Mesenchymal stem cell (in vitro differentiated cells and primary cell): ENCODE measurements at regions not wholly inside any gene's neighbourhood (a gene's known extent, or its start where the extent isn't known, plus 50 kb on each side); places are given as distances from the start of the nearest gene placed in this dataset.

ENCODE experiments used
- DNase-seq: peaks from one replicate; pipeline ENCODE4 v3.0.0-alpha.2; 2013
- H2AFZ ChIP-seq: one replicate; pipeline ENCODE4 v1.6.1; 2013; ENCODE audit warnings: low read depth, mild to moderate bottlenecking, control low read depth, inconsistent platforms, low read length, moderate library complexity
- H2AK5ac ChIP-seq: 2 replicates; pipeline ENCODE4 v1.6.1; 2013; ENCODE audit warnings: low read length, moderate library complexity, mild to moderate bottlenecking, inconsistent platforms; ENCODE audit not compliant: severe bottlenecking
- H2BK120ac ChIP-seq: one replicate; pipeline ENCODE4 v1.6.1; 2013; ENCODE audit warnings: low read depth, mild to moderate bottlenecking, inconsistent platforms, low read length, moderate library complexity
- H2BK12ac ChIP-seq, 2 experiments: one replicate each; pipeline ENCODE4 v1.6.1; 2013; ENCODE audit warnings: inconsistent platforms in 2 of 2, low read length in 2 of 2, mild to moderate bottlenecking in 2 of 2, moderate library complexity in 2 of 2, control low read depth in 1 of 2
- H2BK15ac ChIP-seq: one replicate; pipeline ENCODE4 v1.6.1; 2013; ENCODE audit warnings: mild to moderate bottlenecking, low read depth, inconsistent platforms; ENCODE audit not compliant: poor library complexity, severe bottlenecking
- H2BK5ac ChIP-seq: 2 replicates; pipeline ENCODE4 v1.6.1; 2013; ENCODE audit warnings: low read depth, mild to moderate bottlenecking, low read length, control low read depth, inconsistent platforms; ENCODE audit not compliant: poor library complexity, severe bottlenecking
- H3K14ac ChIP-seq, 2 experiments: one replicate each; pipeline ENCODE4 v1.6.1; 2013; ENCODE audit warnings: inconsistent platforms in 2 of 2, low read length in 2 of 2, control low read depth in 1 of 2, mild to moderate bottlenecking in 1 of 2, moderate library complexity in 1 of 2
- H3K18ac ChIP-seq, 2 experiments: one replicate each; pipeline ENCODE4 v1.6.1; 2013; ENCODE audit warnings: inconsistent platforms in 2 of 2, low read length in 2 of 2, control low read depth in 1 of 2, low read depth in 1 of 2, mild to moderate bottlenecking in 1 of 2
- H3K23ac ChIP-seq, 2 experiments: one replicate each; pipeline ENCODE4 v1.6.1; 2013; ENCODE audit warnings: inconsistent platforms in 2 of 2, low read length in 2 of 2, mild to moderate bottlenecking in 2 of 2, moderate library complexity in 2 of 2, control low read depth in 1 of 2
- H3K27ac ChIP-seq: 2 replicates; pipeline ENCODE4 v1.5.1; 2013; ENCODE audit warnings: mild to moderate bottlenecking, moderate library complexity, low read length, control low read depth, inconsistent platforms; ENCODE audit not compliant: poor library complexity, severe bottlenecking
- H3K27me3 ChIP-seq, 2 experiments: 2 replicates each; pipeline versions ENCODE4 v1.6.1 to v1.7.0; 2013; ENCODE audit warnings: low read length in 2 of 2, mild to moderate bottlenecking in 2 of 2, moderate library complexity in 2 of 2, control low read depth in 1 of 2, inconsistent platforms in 1 of 2; ENCODE audit not compliant: control insufficient read depth in 1 of 2, insufficient read depth in 1 of 2
- H3K36me3 ChIP-seq, 2 experiments: 2 replicates each; pipeline versions ENCODE4 v1.6.1 to v1.7.0; 2013; ENCODE audit warnings: low read length in 2 of 2, control low read depth in 1 of 2, inconsistent platforms in 1 of 2, low read depth in 1 of 2, mild to moderate bottlenecking in 1 of 2; ENCODE audit not compliant: insufficient read depth in 2 of 2, control insufficient read depth in 1 of 2
- H3K4ac ChIP-seq, 2 experiments: one replicate each; pipeline ENCODE4 v1.6.1; 2013; ENCODE audit warnings: inconsistent platforms in 2 of 2, low read length in 2 of 2, mild to moderate bottlenecking in 2 of 2, moderate library complexity in 2 of 2, control low read depth in 1 of 2, low read depth in 1 of 2
- H3K4me1 ChIP-seq: 2 replicates; pipeline ENCODE4 v1.6.1; 2013; ENCODE audit warnings: low read depth, low read length, control low read depth; ENCODE audit not compliant: control insufficient read depth, insufficient read depth
- H3K4me2 ChIP-seq: 2 replicates; pipeline ENCODE4 v1.6.1; 2013; ENCODE audit warnings: low read length, mild to moderate bottlenecking, inconsistent platforms; ENCODE audit not compliant: poor library complexity, severe bottlenecking
- H3K4me3 ChIP-seq, 2 experiments: 2 replicates each; pipeline versions ENCODE4 v1.5.1 to v1.7.0; 2013; ENCODE audit warnings: low read length in 2 of 2, mild to moderate bottlenecking in 2 of 2, control low read depth in 1 of 2, low read depth in 1 of 2; ENCODE audit not compliant: insufficient read depth in 1 of 2
- H3K79me1 ChIP-seq: replicated peaks from 2 replicates; pipeline ENCODE4 v1.6.1; 2013; ENCODE audit warnings: mild to moderate bottlenecking, control low read depth, low read length, inconsistent platforms; ENCODE audit not compliant: poor library complexity, severe bottlenecking
- H3K9ac ChIP-seq: 2 replicates; pipeline ENCODE4 v1.7.0; 2013; ENCODE audit warnings: mild to moderate bottlenecking, low read length, moderate library complexity
- H3K9me3 ChIP-seq: 2 replicates; pipeline ENCODE4 v1.7.0; 2013; ENCODE audit warnings: mild to moderate bottlenecking, low read length; ENCODE audit not compliant: control insufficient read depth
- H4K8ac ChIP-seq: one replicate; pipeline ENCODE4 v1.6.1; 2013; ENCODE audit warnings: inconsistent platforms, mild to moderate bottlenecking, low read length, moderate library complexity
- H4K91ac ChIP-seq: one replicate; pipeline ENCODE4 v1.6.1; 2013; ENCODE audit warnings: mild to moderate bottlenecking, low read length, inconsistent platforms
- WGBS: methylation state at CpG from one replicate; pipeline ENCODE4 v1.1.7; 2013; ENCODE audit warnings: mixed read lengths; 5-methylcytosine and 5-hydroxymethylcytosine counted together

GRCh38 chr3:3346556-3346955 is 167.1 kb upstream of the CRBN start:
- WGBS: 40% methylated on average over 1 of the region's 2 CpGs
- Histone ChIP-seq H2BK5ac (no peak overlapping the region), H2BK12ac (no peak overlapping the region), H3K4me1 (no peaks in the 10 kb centered on the region), H3K27ac (no peak overlapping the region), H3K4me2 (no peak overlapping the region), H2AK5ac (no peak overlapping the region), H3K4me3 (no peak overlapping the region), H3K23ac (no peak overlapping the region), H3K79me1 (no peaks in the 10 kb centered on the region), H3K9ac (no peak overlapping the region), H2BK120ac (no peak overlapping the region), H3K18ac (no peak overlapping the region), H3K27me3 (no peaks in the 10 kb centered on the region), H3K14ac (no peak overlapping the region), H3K9me3 (peaks cover 33% of the 10 kb centered on the region), H2BK15ac (no peak overlapping the region), H4K91ac (no peak overlapping the region), H3K4ac (no peak overlapping the region), H2AFZ (no peak overlapping the region), H4K8ac (no peak overlapping the region), H3K36me3 (no peaks in the 10 kb centered on the region)
- no peak for DNase-seq

- Histone ChIP-seq H3K14ac (no peak overlapping the region), H3K4me1 (no peaks in the 10 kb centered on the region), H3K4me2 (no peak overlapping the region), H3K4ac (no peak overlapping the region), H4K91ac (no peak overlapping the region), H4K8ac (no peak overlapping the region), H3K79me1 (no peaks in the 10 kb centered on the region), H3K4me3 (no peak overlapping the region), H2AK5ac (no peak overlapping the region), H2BK5ac (no peak overlapping the region), H2AFZ (no peak overlapping the region), H3K18ac (no peak overlapping the region), H2BK120ac (no peak overlapping the region), H3K23ac (no peak overlapping the region), H3K27me3 (no peaks in the 10 kb centered on the region), H3K36me3 (no peaks in the 10 kb centered on the region), H2BK15ac (no peak overlapping the region), H3K9ac (no peak overlapping the region), H3K27ac (no peak overlapping the region), H3K9me3 (peaks cover 33% of the 10 kb centered on the region), H2BK12ac (no peak overlapping the region)
- no peak for DNase-seq
- WGBS: 22% methylated on average over 1 of the region's 2 CpGs
Measured at GRCh38 chr3:3342141-3342540, 162.7 kb upstream of the CRBN start.

GRCh38 chr3:3340965-3341895 is 161.7 kb upstream of the CRBN start:
- no peak overlapping the region for H2BK120ac ChIP-seq
- H4K8ac ChIP-seq: no peak overlapping the region
- no peak overlapping the region for H3K9ac ChIP-seq
- H3K4me2 ChIP-seq: no peak overlapping the region
- H3K14ac ChIP-seq: no peak overlapping the region
- DNase-seq: no peak
- H3K27me3 ChIP-seq: no peaks in the 10 kb centered on the region
- H2AK5ac ChIP-seq: no peak overlapping the region
- no peaks in the 10 kb centered on the region for H3K4me1 ChIP-seq
- H2BK5ac ChIP-seq: no peak overlapping the region
- H3K18ac ChIP-seq: no peak overlapping the region
- no peak overlapping the region for H3K23ac ChIP-seq
- 68% methylated on average over 4 of the region's 6 CpGs for WGBS
- H3K79me1 ChIP-seq: no peaks in the 10 kb centered on the region
- no peaks in the 10 kb centered on the region for H3K36me3 ChIP-seq
- H3K4ac ChIP-seq: no peak overlapping the region
- no peak overlapping the region for H2AFZ ChIP-seq
- H4K91ac ChIP-seq: no peak overlapping the region
- H2BK15ac ChIP-seq: no peak overlapping the region
- no peak overlapping the region for H2BK12ac ChIP-seq
- H3K4me3 ChIP-seq: no peak overlapping the region
- peaks cover 33% of the 10 kb centered on the region for H3K9me3 ChIP-seq
- no peak overlapping the region for H3K27ac ChIP-seq

GRCh38 chr3:3340526-3340925 is 161.0 kb upstream of the CRBN start:
- H2AK5ac ChIP-seq: no peak overlapping the region
- H2BK120ac ChIP-seq: no peak overlapping the region
- H3K79me1 ChIP-seq: no peaks in the 10 kb centered on the region
- no peak overlapping the region for H3K4me3 ChIP-seq
- no peak overlapping the region for H2BK12ac ChIP-seq
- no peak overlapping the region for H3K9ac ChIP-seq
- DNase-seq: no peak
- H2BK5ac ChIP-seq: no peak overlapping the region
- H3K18ac ChIP-seq: no peak overlapping the region
- H4K91ac ChIP-seq: no peak overlapping the region
- H4K8ac ChIP-seq: no peak overlapping the region
- H2AFZ ChIP-seq: no peak overlapping the region
- no peak overlapping the region for H2BK15ac ChIP-seq
- H3K27ac ChIP-seq: no peak overlapping the region
- no peak overlapping the region for H3K14ac ChIP-seq
- H3K4me1 ChIP-seq: no peaks in the 10 kb centered on the region
- no peaks in the 10 kb centered on the region for H3K27me3 ChIP-seq
- 93% methylated on average over 3 of the region's 4 CpGs for WGBS
- peaks cover 29% of the 10 kb centered on the region for H3K9me3 ChIP-seq
- H3K23ac ChIP-seq: no peak overlapping the region
- H3K36me3 ChIP-seq: no peaks in the 10 kb centered on the region
- no peak overlapping the region for H3K4me2 ChIP-seq
- H3K4ac ChIP-seq: no peak overlapping the region
